Fibroblast of pulmonary artery (primary cell): ENCODE measurements at regions not wholly inside any gene's neighbourhood (a gene's known extent, or its start where the extent isn't known, plus 50 kb on each side); places are given as distances from the start of the nearest gene placed in this dataset.

ENCODE experiments used
- DNase-seq: peaks from one replicate; pipeline ENCODE4 v3.0.0-alpha.2; 2010; ENCODE audit warnings: low read depth
- H3K4me3 ChIP-seq: replicated peaks from 2 replicates; pipeline ENCODE4 v1.5.1; 2011; ENCODE audit warnings: low read depth, mild to moderate bottlenecking, control low read depth, low read length, moderate library complexity
- CTCF ChIP-seq: IDR thresholded peaks from 2 replicates; pipeline ENCODE4 v1.5.1; 2011; ENCODE audit warnings: mild to moderate bottlenecking, control low read depth, low read length, inconsistent platforms; ENCODE audit errors: missing control alignments

DNA sequence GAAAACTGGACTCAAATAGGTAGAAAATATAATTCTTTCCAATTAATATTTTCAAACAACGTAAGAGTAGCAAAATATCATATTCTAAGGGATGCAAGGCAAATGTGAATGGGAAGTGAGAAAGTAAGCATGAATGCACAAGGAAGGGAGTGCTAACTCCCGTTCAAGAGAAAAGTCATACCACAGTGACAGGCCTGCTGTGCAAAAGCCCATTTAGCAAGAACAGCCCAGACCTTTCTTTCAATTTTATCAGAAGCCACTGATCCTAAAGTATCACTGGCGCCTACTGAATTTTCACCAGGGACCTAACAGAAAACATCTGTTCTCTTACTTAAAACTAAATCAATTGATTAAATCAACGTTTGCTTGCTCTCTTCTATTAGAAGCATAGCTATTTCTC is 157.9 kb upstream of the DKK2 start:
- no peak for TF ChIP-seq CTCF
- no peak for DNase-seq
- no peak overlapping the region for H3K4me3 ChIP-seq

- no peak overlapping the region for H3K4me3 ChIP-seq
- TF ChIP-seq CTCF = no peak
- DNase-seq = no peak
These were observed 156.5 kb upstream of the DKK2 start for GRCh38 chr4:107192601-107193000.

DNA sequence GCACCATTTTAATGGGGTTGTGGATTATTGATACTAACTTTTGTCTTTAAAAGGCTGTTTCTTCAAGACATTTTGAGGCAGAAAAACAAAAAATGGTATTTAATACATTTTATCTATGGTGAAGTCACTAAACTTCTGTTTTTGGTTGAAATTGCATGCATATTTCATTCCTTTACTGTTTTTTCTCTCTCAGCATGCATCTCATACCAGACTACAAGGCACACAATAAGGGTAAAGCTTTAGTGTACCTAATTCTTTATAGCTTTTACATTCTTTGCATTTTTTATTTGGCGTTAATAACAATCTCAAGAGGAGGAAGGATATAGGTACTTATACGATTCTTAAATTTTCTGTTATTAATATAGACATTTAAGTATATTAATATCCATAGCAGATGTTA is 151.0 kb upstream of the DKK2 start:
- no peak overlapping the region for H3K4me3 ChIP-seq
- DNase-seq = no peak
- TF ChIP-seq CTCF = no peak

GRCh38 chr4:107183155-107183774 is 147.2 kb upstream of the DKK2 start:
- TF ChIP-seq CTCF = peak; percentile 85
- no peak overlapping the region for H3K4me3 ChIP-seq
- DNase-seq = peak; percentile 76

DNA sequence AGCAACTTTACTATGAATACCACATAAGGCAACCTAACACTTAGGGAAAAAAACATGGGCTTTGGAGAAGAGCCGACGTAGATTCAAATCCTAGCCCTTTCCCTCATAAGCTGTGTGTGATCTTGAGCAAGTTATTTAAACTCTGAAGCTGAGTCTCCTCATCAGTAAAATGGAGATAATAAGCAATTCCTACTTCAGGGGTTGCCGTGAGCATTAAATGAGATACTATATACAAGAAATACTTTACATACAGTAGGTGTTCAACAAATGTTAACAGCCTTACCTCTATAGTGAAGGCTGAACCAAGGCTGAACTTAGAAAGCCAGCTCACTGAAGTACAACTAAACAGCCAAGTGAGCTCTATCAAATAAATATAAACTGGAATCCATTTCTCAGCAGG is 146.2 kb upstream of the DKK2 start:
- DNase-seq = no peak
- TF ChIP-seq CTCF = no peak
- no peak overlapping the region for H3K4me3 ChIP-seq

DNA sequence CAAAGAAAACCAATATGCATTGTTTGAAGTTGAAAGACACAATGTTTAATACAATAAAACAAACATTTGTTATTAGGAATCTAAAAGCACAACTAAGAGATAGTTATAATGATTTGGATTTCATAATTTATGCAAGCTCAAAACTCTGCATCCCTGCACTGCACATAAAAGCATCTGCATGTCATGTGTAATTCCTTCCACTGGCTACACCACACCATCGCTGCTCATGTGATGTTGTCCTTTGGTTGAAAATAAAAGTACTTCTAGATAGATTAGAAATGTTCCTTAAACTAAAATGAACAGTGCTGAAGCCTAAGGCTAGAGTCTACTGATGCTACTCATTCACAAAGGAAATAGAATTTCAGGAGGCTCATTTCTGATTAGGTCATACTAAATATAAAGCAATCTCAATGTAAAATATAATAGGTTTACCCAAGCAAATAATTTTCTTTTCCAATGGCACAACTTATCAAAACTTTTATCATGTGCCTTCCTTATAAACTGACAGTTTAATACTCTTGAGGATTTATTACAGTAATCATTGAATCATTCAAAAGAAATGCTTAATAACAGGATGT is 130.8 kb upstream of the DKK2 start:
- H3K4me3 ChIP-seq = no peak overlapping the region
- DNase-seq = no peak
- no peak for TF ChIP-seq CTCF

DNA sequence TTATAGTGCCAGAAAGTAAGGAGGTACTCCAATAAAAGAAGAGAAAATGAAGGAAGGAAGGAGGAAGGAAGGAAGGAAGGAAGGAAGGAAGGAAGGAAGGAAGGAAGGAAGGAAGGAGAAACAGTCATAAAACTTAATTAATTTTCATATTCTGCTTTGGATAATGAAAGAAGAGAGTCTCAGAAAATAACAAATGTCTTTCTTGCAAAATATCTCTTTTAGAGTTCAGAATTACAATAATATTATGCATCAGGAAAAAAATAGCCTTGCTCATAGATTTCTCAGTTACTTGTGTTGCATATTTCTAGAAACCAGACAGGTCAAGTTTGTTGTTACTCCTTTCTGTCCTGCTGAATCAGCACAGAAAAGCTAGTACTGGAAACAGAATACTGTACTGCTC is 130.1 kb upstream of the DKK2 start:
- TF ChIP-seq CTCF = no peak
- no peak for DNase-seq
- H3K4me3 ChIP-seq = no peak overlapping the region
